KMS-11 (cell line): ENCODE measurements at regions not wholly inside any gene's neighbourhood (a gene's known extent, or its start where the extent isn't known, plus 50 kb on each side); places are given as distances from the start of the nearest gene placed in this dataset.

Experiments used
- H2AFZ ChIP-seq: fragments of 200-600 bp; sonication (generic); 2 replicates; pipeline ENCODE4 v1.6.1; 2016; ENCODE audit warnings: antibody characterized with exemption, mixed run types, low read depth
- H3K27ac ChIP-seq: fragments of 200-600 bp; sonication (generic); 2 replicates; pipeline ENCODE4 v1.6.1; 2016; ENCODE audit warnings: mild to moderate bottlenecking, mixed run types
- H3K27me3 ChIP-seq: fragments of 200-600 bp; sonication (generic); 2 replicates; pipeline ENCODE4 v1.6.1; 2017; ENCODE audit warnings: mild to moderate bottlenecking, low read depth, mixed run types, moderate library complexity; ENCODE audit not compliant: insufficient read depth
- H3K36me3 ChIP-seq: fragments of 200-600 bp; sonication (generic); 2 replicates; pipeline ENCODE4 v1.6.1; 2017; ENCODE audit warnings: mild to moderate bottlenecking, mixed run types; ENCODE audit not compliant: insufficient read depth
- H3K4me1 ChIP-seq: fragments of 200-600 bp; sonication (generic); 2 replicates; pipeline ENCODE4 v1.6.1; 2016; ENCODE audit warnings: mild to moderate bottlenecking, low read depth, mixed run types; ENCODE audit not compliant: poor library complexity, severe bottlenecking
- H3K4me2 ChIP-seq: fragments of 200-600 bp; sonication (generic); 2 replicates; pipeline ENCODE4 v1.7.0; 2016; ENCODE audit warnings: mild to moderate bottlenecking, mixed run types
- H3K4me3 ChIP-seq: fragments of 200-600 bp; sonication (generic); IDR thresholded peaks from 2 replicates; pipeline ENCODE4 v1.6.1; 2017; ENCODE audit warnings: low read depth, low read length, mixed read lengths; ENCODE audit not compliant: insufficient read depth
- H3K79me2 ChIP-seq: fragments of 200-600 bp; sonication (generic); 2 replicates; pipeline ENCODE4 v1.6.1; 2016; ENCODE audit warnings: low read depth, mixed run types; ENCODE audit not compliant: insufficient read depth
- H3K9ac ChIP-seq: fragments of 200-600 bp; sonication (generic); 2 replicates; pipeline ENCODE4 v1.6.1; 2016; ENCODE audit warnings: mild to moderate bottlenecking, mixed run types
- H4K20me1 ChIP-seq: fragments of 200-600 bp; sonication (generic); 2 replicates; pipeline ENCODE4 v1.6.1; 2016; ENCODE audit warnings: mild to moderate bottlenecking, mixed run types; ENCODE audit not compliant: insufficient read depth
- CTCF ChIP-seq: fragments of 200-600 bp; sonication (generic); conservative IDR thresholded peaks from 2 replicates; pipeline ENCODE4 v1.6.1; 2017; ENCODE audit warnings: low read depth, mild to moderate bottlenecking, antibody characterized with exemption, low read length, moderate library complexity, mixed read lengths

GRCh38 chr16:7964744-7965143 is 625.6 kb downstream of the TMEM114 start:
- H3K36me3 ChIP-seq: no peaks in the 10 kb centered on the region
- H3K27ac ChIP-seq: no peak overlapping the region
- H2AFZ ChIP-seq: no peak overlapping the region
- no peak overlapping the region for H3K4me3 ChIP-seq
- no peaks in the 10 kb centered on the region for H3K4me1 ChIP-seq
- no peak overlapping the region for H3K4me2 ChIP-seq
- no peak overlapping the region for H3K9ac ChIP-seq
- no peaks in the 10 kb centered on the region for H3K79me2 ChIP-seq
- no peaks in the 10 kb centered on the region for H3K27me3 ChIP-seq
- H4K20me1 ChIP-seq: no peaks in the 10 kb centered on the region
- no peak for TF ChIP-seq CTCF

GRCh38 chr16:7964167-7964566 is 626.1 kb downstream of the TMEM114 start:
- no peak for TF ChIP-seq CTCF
- Histone ChIP-seq H4K20me1 (no peaks in the 10 kb centered on the region), H3K4me1 (no peaks in the 10 kb centered on the region), H3K27me3 (no peaks in the 10 kb centered on the region), H3K4me3 (no peak overlapping the region), H2AFZ (no peak overlapping the region), H3K36me3 (no peaks in the 10 kb centered on the region), H3K4me2 (no peak overlapping the region), H3K79me2 (no peaks in the 10 kb centered on the region), H3K9ac (no peak overlapping the region), H3K27ac (no peak overlapping the region)

GRCh38 chr16:7962091-7962879 is 628.0 kb downstream of the TMEM114 start:
- Histone ChIP-seq H3K4me2 (no peak overlapping the region), H2AFZ (no peak overlapping the region), H3K9ac (no peak overlapping the region), H3K79me2 (no peaks in the 10 kb centered on the region), H3K36me3 (no peaks in the 10 kb centered on the region), H4K20me1 (no peaks in the 10 kb centered on the region), H3K27ac (no peak overlapping the region), H3K27me3 (no peaks in the 10 kb centered on the region), H3K4me1 (no peaks in the 10 kb centered on the region), H3K4me3 (no peak overlapping the region)
- TF ChIP-seq CTCF: no peak

GRCh38 chr16:7957151-7957550 is 624.5 kb downstream of the RBFOX1 start:
- Histone ChIP-seq H3K36me3 (no peaks in the 10 kb centered on the region), H4K20me1 (no peaks in the 10 kb centered on the region), H3K4me3 (no peak overlapping the region), H3K79me2 (no peaks in the 10 kb centered on the region), H3K27me3 (no peaks in the 10 kb centered on the region), H3K27ac (no peak overlapping the region), H3K4me2 (no peak overlapping the region), H3K4me1 (no peaks in the 10 kb centered on the region), H2AFZ (no peak overlapping the region), H3K9ac (no peak overlapping the region)
- TF ChIP-seq CTCF: no peak
